ENCODE measurements at regions not wholly inside any gene's neighbourhood (a gene's known extent, or its start where the extent isn't known, plus 50 kb on each side); places are given as distances from the start of the nearest gene placed in this dataset.
A peak's percentile ranks its signal among the peaks of the same experiment; 100 is the strongest.

GRCh38 chr10:3331690-3332230 is 159.2 kb upstream of the PITRM1 start:
- TF ChIP-seq OSR1 (CRISPR knock-in tag; IDR thresholded peaks at IDR 0.05), result no peak
- TF ChIP-seq ISL1 (CRISPR knock-in tag; IDR thresholded peaks at IDR 0.05), result no peak
- no peak for TF ChIP-seq ARNTL (CRISPR knock-in tag; IDR thresholded peaks at IDR 0.05; ENCODE audit: borderline replicate concordance, low read depth)
- no peak for TF ChIP-seq ZNF8 (CRISPR knock-in tag; IDR thresholded peaks at IDR 0.05)
- TF ChIP-seq CREB5 (CRISPR knock-in tag; IDR thresholded peaks at IDR 0.05; ENCODE audit: low read depth), result no peak
- no peak for TF ChIP-seq BACH2 (CRISPR knock-in tag; IDR thresholded peaks at IDR 0.05; ENCODE audit: borderline replicate concordance)
- no peak for TF ChIP-seq CSRNP3 (CRISPR knock-in tag; IDR thresholded peaks at IDR 0.05)
- TF ChIP-seq PATZ1 (CRISPR knock-in tag; IDR thresholded peaks at IDR 0.05; ENCODE audit: borderline replicate concordance), result no peak
- TF ChIP-seq GLIS3 (CRISPR knock-in tag; IDR thresholded peaks at IDR 0.05), result no peak
- no peak for TF ChIP-seq ZNF565 (CRISPR knock-in tag; conservative IDR thresholded peaks at IDR 0.05; ENCODE audit: low read depth)
- no peak for TF ChIP-seq RARB (CRISPR knock-in tag; IDR thresholded peaks at IDR 0.05)
- no peak for TF ChIP-seq TCF4 (CRISPR knock-in tag; IDR thresholded peaks at IDR 0.05; ENCODE audit: borderline replicate concordance)
- no peak for TF ChIP-seq ZC3H10 (CRISPR knock-in tag; IDR thresholded peaks at IDR 0.05)
- no peak for TF ChIP-seq ZNF70 (CRISPR knock-in tag; IDR thresholded peaks at IDR 0.05)
- TF ChIP-seq ESRRG (CRISPR knock-in tag; IDR thresholded peaks at IDR 0.05), result no peak
- TF ChIP-seq ZFP3 (CRISPR knock-in tag; IDR thresholded peaks at IDR 0.05), result no peak
- no peak for TF ChIP-seq TOX (CRISPR knock-in tag; IDR thresholded peaks at IDR 0.05; ENCODE audit: borderline replicate concordance)
- ATAC-seq, result no peak

- ATAC-seq, result no peak
- TF ChIP-seq ESRRG (CRISPR knock-in tag; IDR thresholded peaks at IDR 0.05) (no peak), ZNF70 (CRISPR knock-in tag; IDR thresholded peaks at IDR 0.05) (no peak), TCF4 (CRISPR knock-in tag; IDR thresholded peaks at IDR 0.05; ENCODE audit: borderline replicate concordance) (no peak), OSR1 (CRISPR knock-in tag; IDR thresholded peaks at IDR 0.05) (no peak), CREB5 (CRISPR knock-in tag; IDR thresholded peaks at IDR 0.05; ENCODE audit: low read depth) (no peak), ZFP3 (CRISPR knock-in tag; IDR thresholded peaks at IDR 0.05) (no peak), POU6F1 (CRISPR knock-in tag; IDR thresholded peaks at IDR 0.05; ENCODE audit: borderline replicate concordance, low read depth) (no peak), BACH2 (CRISPR knock-in tag; IDR thresholded peaks at IDR 0.05; ENCODE audit: borderline replicate concordance) (no peak), RARB (CRISPR knock-in tag; IDR thresholded peaks at IDR 0.05) (no peak), CSDC2 (CRISPR knock-in tag; IDR thresholded peaks at IDR 0.05) (no peak), SNAI2 (CRISPR knock-in tag; IDR thresholded peaks at IDR 0.05) (no peak)
Observed at GRCh38 chr10:3331187-3331586, 158.6 kb upstream of the PITRM1 start.

- TF ChIP-seq GLIS3 (CRISPR knock-in tag; IDR thresholded peaks at IDR 0.05) (no peak), ZNF565 (CRISPR knock-in tag; conservative IDR thresholded peaks at IDR 0.05; ENCODE audit: low read depth) (no peak), POU6F1 (CRISPR knock-in tag; IDR thresholded peaks at IDR 0.05; ENCODE audit: borderline replicate concordance, low read depth) (no peak), CREB5 (CRISPR knock-in tag; IDR thresholded peaks at IDR 0.05; ENCODE audit: low read depth) (no peak), ZFP30 (CRISPR knock-in tag; IDR thresholded peaks at IDR 0.05) (no peak), SNAI2 (CRISPR knock-in tag; IDR thresholded peaks at IDR 0.05) (no peak), ZFP3 (CRISPR knock-in tag; IDR thresholded peaks at IDR 0.05) (no peak), ARNTL (CRISPR knock-in tag; IDR thresholded peaks at IDR 0.05; ENCODE audit: borderline replicate concordance, low read depth) (no peak), PATZ1 (CRISPR knock-in tag; IDR thresholded peaks at IDR 0.05; ENCODE audit: borderline replicate concordance) (no peak)
- ATAC-seq, result peak; percentile 67; the same call in 2 of the 3 replicates
Observed at GRCh38 chr10:3330663-3331062, 158.1 kb upstream of the PITRM1 start.
